H1 (cell line): ENCODE measurements at regions not wholly inside any gene's neighbourhood (a gene's known extent, or its start where the extent isn't known, plus 50 kb on each side); places are given as distances from the start of the nearest gene placed in this dataset.

ENCODE experiments used
- CTCF ChIA-PET: fragments of 300-600 bp; sonication (Branson Sonifier 250); formaldehyde crosslinking; loops from one replicate; lab custom pipeline; 2021; ENCODE audit not compliant: partially characterized antibody; lab: Charles Lee
- POLR2A ChIA-PET: fragments of 300-600 bp; sonication (Branson Sonifier 250); formaldehyde crosslinking; loops from one replicate; lab custom pipeline; 2021; ENCODE audit warnings: inconsistent platforms; ENCODE audit not compliant: partially characterized antibody; lab: Charles Lee
- DNase-seq, 2 experiments: peaks; one replicate each; pipeline versions ENCODE4 v3.0.0 to v3.0.0-alpha.2; 2010 to 2022; ENCODE audit warnings: low spot score in 2 of 2, low read depth in 1 of 2, mixed read lengths in 1 of 2
- FAIRE-seq: peaks from 2 replicates; lab custom pipeline; 2011; peaks lifted over from hg19 to GRCh38; lab: Jason Lieb, UNC
- H2AFZ ChIP-seq: 2 replicates; pipeline ENCODE4 v1.8.1; 2012; ENCODE audit warnings: low read length, inconsistent platforms
- H2AK5ac ChIP-seq: 2 replicates; pipeline ENCODE4 v1.6.1; 2013; ENCODE audit warnings: low read depth, low read length
- H2BK120ac ChIP-seq: replicated peaks from 2 replicates; pipeline ENCODE3; 2013; ENCODE audit warnings: low read depth, low read length, inconsistent platforms
- H2BK12ac ChIP-seq: 2 replicates; pipeline ENCODE4 v1.6.1; 2013; ENCODE audit warnings: low read depth, low read length
- H2BK15ac ChIP-seq: 2 replicates; pipeline ENCODE4 v1.6.1; 2013; ENCODE audit warnings: low read length
- H2BK20ac ChIP-seq: 2 replicates; pipeline ENCODE4 v1.6.1; 2013; ENCODE audit warnings: low read length
- H2BK5ac ChIP-seq: 2 replicates; pipeline ENCODE4 v1.6.1; 2013; ENCODE audit warnings: low read depth, low read length
- H3K14ac ChIP-seq: 2 replicates; pipeline ENCODE4 v1.6.1; 2013; ENCODE audit warnings: inconsistent platforms; ENCODE audit not compliant: insufficient read length
- H3K18ac ChIP-seq: 2 replicates; pipeline ENCODE4 v1.6.1; 2013; ENCODE audit warnings: low read length; ENCODE audit errors: extremely low read depth
- H3K23ac ChIP-seq: 2 replicates; pipeline ENCODE4 v1.6.1; 2013; ENCODE audit warnings: inconsistent platforms; ENCODE audit not compliant: insufficient read length
- H3K23me2 ChIP-seq: 2 replicates; pipeline ENCODE4 v1.6.1; 2013; ENCODE audit warnings: low read depth, low read length
- H3K27ac ChIP-seq: 2 replicates; pipeline ENCODE4 v1.6.1; 2011; ENCODE audit warnings: low read depth, low read length, inconsistent platforms
- H3K27me3 ChIP-seq, 4 experiments: replicated peaks in 1 of 4; 1 replicate in 1 of 4; 2 replicates in 3 of 4; pipeline versions ENCODE4 v1.6.1 to v1.8.1; 2011 to 2013; ENCODE audit warnings: low read length in 3 of 4, mild to moderate bottlenecking in 3 of 4, inconsistent platforms in 2 of 4, mixed read lengths in 2 of 4, moderate library complexity in 1 of 4; ENCODE audit not compliant: control insufficient read depth in 3 of 4, insufficient read depth in 3 of 4; ENCODE audit errors: extremely low read depth in 1 of 4
- H3K36me3 ChIP-seq, 4 experiments: 2 replicates each; pipeline versions ENCODE4 v1.6.1 to v1.8.1; 2011 to 2013; ENCODE audit warnings: mild to moderate bottlenecking in 4 of 4, low read length in 3 of 4, moderate library complexity in 2 of 4, control low read depth in 1 of 4, inconsistent platforms in 1 of 4; ENCODE audit not compliant: insufficient read depth in 4 of 4, control insufficient read depth in 2 of 4
- H3K4ac ChIP-seq: replicated peaks from 2 replicates; pipeline ENCODE3; 2013; ENCODE audit warnings: low read length, low read depth, mixed read lengths, inconsistent platforms; ENCODE audit not compliant: insufficient read length
- H3K4me1 ChIP-seq, 4 experiments: replicated peaks in 1 of 4; 1 replicate in 1 of 4; 2 replicates in 3 of 4; pipeline versions ENCODE4 v1.6.1 to v1.8.1; 2011 to 2013; ENCODE audit warnings: low read length in 3 of 4, inconsistent platforms in 2 of 4, mixed read lengths in 1 of 4; ENCODE audit not compliant: insufficient read depth in 4 of 4, control insufficient read depth in 3 of 4
- H3K4me2 ChIP-seq, 2 experiments: 2 replicates each; pipeline versions ENCODE4 v1.6.1 to v1.8.1; 2011 to 2013; ENCODE audit warnings: low read depth in 2 of 2, low read length in 2 of 2, control low read depth in 1 of 2, inconsistent platforms in 1 of 2, mild to moderate bottlenecking in 1 of 2; ENCODE audit not compliant: insufficient read depth in 1 of 2
- H3K4me3 ChIP-seq, 4 experiments: fragments of 200-600, 300-600 bp in 1 of 4; sonication (generic), shearing (Covaris generic), sonication (Bioruptor Twin) in 1 of 4; 2 replicates each; pipeline versions ENCODE4 v1.5.1 to v1.8.1; 2011 to 2016; ENCODE audit warnings: low read length in 4 of 4, low read depth in 3 of 4, control low read depth in 2 of 4, inconsistent platforms in 2 of 4, mild to moderate bottlenecking in 2 of 4, mixed read lengths in 1 of 4, moderate library complexity in 1 of 4; ENCODE audit not compliant: insufficient read depth in 2 of 4; ENCODE audit errors: extremely low read depth in 1 of 4
- H3K56ac ChIP-seq: replicated peaks from 2 replicates; pipeline ENCODE3; 2013; ENCODE audit warnings: low read depth, mild to moderate bottlenecking, mixed read lengths, low read length, inconsistent platforms; ENCODE audit not compliant: insufficient read length
- H3K79me1 ChIP-seq: 2 replicates; pipeline ENCODE4 v1.6.1; 2013; ENCODE audit warnings: low read depth, low read length, control low read depth
- H3K79me2 ChIP-seq, 2 experiments: 2 replicates each; pipeline versions ENCODE4 v1.6.1 to v1.8.1; 2012 to 2013; ENCODE audit warnings: low read length in 2 of 2, mild to moderate bottlenecking in 2 of 2, inconsistent platforms in 1 of 2; ENCODE audit not compliant: insufficient read depth in 2 of 2, control insufficient read depth in 1 of 2
- H3K9ac ChIP-seq, 4 experiments: replicated peaks in 1 of 4; 1 replicate in 1 of 4; 2 replicates in 3 of 4; pipeline versions ENCODE4 v1.6.1 to v1.8.1; 2011 to 2013; ENCODE audit warnings: low read depth in 3 of 4, low read length in 3 of 4, control low read depth in 2 of 4, mild to moderate bottlenecking in 2 of 4, moderate library complexity in 2 of 4, inconsistent platforms in 1 of 4; ENCODE audit errors: extremely low read depth in 1 of 4
- H3K9me3 ChIP-seq, 2 experiments: 2 replicates each; pipeline versions ENCODE4 v1.6.1 to v1.8.1; 2012 to 2013; ENCODE audit warnings: mild to moderate bottlenecking in 2 of 2, moderate library complexity in 2 of 2, control low read depth in 1 of 2, inconsistent platforms in 1 of 2, low read depth in 1 of 2, low read length in 1 of 2, mixed read lengths in 1 of 2; ENCODE audit not compliant: insufficient read depth in 2 of 2
- H4K20me1 ChIP-seq, 2 experiments: replicated peaks in 1 of 2; 2 replicates each; pipeline versions ENCODE3 to v1.8.1; 2011 to 2013; ENCODE audit warnings: inconsistent platforms in 2 of 2, low read length in 2 of 2, mild to moderate bottlenecking in 1 of 2; ENCODE audit not compliant: insufficient read depth in 2 of 2, control insufficient read depth in 1 of 2
- H4K5ac ChIP-seq: 2 replicates; pipeline ENCODE4 v1.6.1; 2013; ENCODE audit warnings: low read length, low read depth, mixed read lengths, inconsistent platforms; ENCODE audit not compliant: insufficient read length
- H4K8ac ChIP-seq: 2 replicates; pipeline ENCODE4 v1.8.0; 2013; ENCODE audit warnings: mild to moderate bottlenecking, moderate library complexity, low read length, inconsistent platforms; ENCODE audit not compliant: insufficient read depth; ENCODE audit errors: extremely low read depth
- H4K91ac ChIP-seq: replicated peaks from 2 replicates; pipeline ENCODE3; 2013; ENCODE audit warnings: low read length, mixed read lengths, inconsistent platforms; ENCODE audit not compliant: insufficient read length
- ASH2L ChIP-seq: fragments of 200-600, 300-600 bp; sonication (generic); IDR thresholded peaks from one replicate; pipeline ENCODE4 v1.7.1; 2017; ENCODE audit warnings: low read length
- ATF2 ChIP-seq: IDR thresholded peaks from 2 replicates; pipeline ENCODE4 v1.6.1; 2012; ENCODE audit warnings: low read length, inconsistent platforms
- CBX5 ChIP-seq: fragments of 300-800, 300-1000 bp; sonication (generic); IDR thresholded peaks from 2 replicates; pipeline ENCODE4 v1.7.1; 2016; ENCODE audit warnings: antibody characterized with exemption, low read length, low read depth
- GTF2F1 ChIP-seq: IDR thresholded peaks from 2 replicates; pipeline ENCODE4 v1.6.1; 2012; ENCODE audit warnings: low read depth, low read length, improper control_type of control experiment, borderline replicate concordance
- KDM1A ChIP-seq: fragments of 200-600, 300-600 bp; sonication (generic); IDR thresholded peaks from 2 replicates; pipeline ENCODE4 v1.7.1; 2016; ENCODE audit warnings: mild to moderate bottlenecking, low read length, borderline replicate concordance
- PHF8 ChIP-seq: fragments of 200-600 bp; sonication (generic); conservative IDR thresholded peaks from 2 replicates; pipeline ENCODE4 v1.7.1; 2012; ENCODE audit warnings: low read depth, mild to moderate bottlenecking, inconsistent platforms, low read length, moderate library complexity
- TAF7 ChIP-seq: optimal IDR thresholded peaks from 2 replicates; pipeline ENCODE3; 2011; ENCODE audit warnings: low read depth, mild to moderate bottlenecking, inconsistent platforms, low read length, moderate library complexity, borderline replicate concordance
- WGBS, 2 experiments: shearing (Covaris generic) in 1 of 2; methylation state at CpG; one replicate each; pipeline versions ENCODE4 v1.1.6 to v1.1.7; 2013 to 2015; ENCODE audit warnings: low lambda C conversion rate in 2 of 2, mixed read lengths in 2 of 2, inconsistent platforms in 1 of 2, low coverage in 1 of 2, missing lambda C conversion rate in 1 of 2; ENCODE audit not compliant: insufficient replicate concordance in 2 of 2, insufficient coverage in 1 of 2, insufficient read length in 1 of 2; ENCODE audit errors: extremely low coverage in 1 of 2, missing lambda C conversion rate in 1 of 2; 5-methylcytosine and 5-hydroxymethylcytosine counted together

GRCh38 chr10:128779416-128779815 lies 653.2 kb upstream of the MKI67 start:
- Histone ChIP-seq H3K27ac (no peak overlapping the region), H3K79me1 (no peaks in the 10 kb centered on the region), H3K4ac (no peak overlapping the region), H3K18ac (no peak overlapping the region), H2AK5ac (no peak overlapping the region), H3K4me3 (no peak overlapping the region), H3K27me3 (no peaks in the 10 kb centered on the region), H4K20me1 (no peaks in the 10 kb centered on the region), H3K9me3 (no peaks in the 10 kb centered on the region), H2BK120ac (no peak overlapping the region), H4K91ac (no peak overlapping the region), H2BK20ac (no peak overlapping the region), H2BK15ac (no peak overlapping the region), H3K14ac (no peak overlapping the region), H4K5ac (no peak overlapping the region), H3K4me2 (no peak overlapping the region), H3K23ac (no peak overlapping the region), H2AFZ (no peak overlapping the region), H3K9ac (no peak overlapping the region), H4K8ac (no peak overlapping the region), H3K23me2 (no peaks in the 10 kb centered on the region), H3K36me3 (no peaks in the 10 kb centered on the region), H3K4me1 (no peaks in the 10 kb centered on the region), H3K79me2 (no peaks in the 10 kb centered on the region), H3K56ac (no peak overlapping the region), H2BK12ac (no peak overlapping the region), H2BK5ac (no peak overlapping the region)
- ChIA-PET POLR2A (no interaction called here), CTCF (no interaction called here)
- FAIRE-seq = no peak
- DNase-seq = no peak
- WGBS, 2 experiments = 93% methylated on average over 15 of the region's 15 CpGs; no CpG with 5 or more reads in 1 of the 2 experiments
- TF ChIP-seq ATF2 (no peak), PHF8 (no peak), ASH2L (no peak), GTF2F1 (no peak), KDM1A (no peak), CBX5 (no peak), TAF7 (no peak)
